Neural crest cell (in vitro differentiated cells): ENCODE measurements at regions not wholly inside any gene's neighbourhood (a gene's known extent, or its start where the extent isn't known, plus 50 kb on each side); places are given as distances from the start of the nearest gene placed in this dataset.

Experiments
- DNase-seq: peaks from one replicate; pipeline ENCODE4 v3.0.0; 2021; ENCODE audit warnings: low read depth, mixed read lengths, low spot score
- H3K27ac Mint-ChIP-seq: one replicate; pipeline ENCODE4 v1.8.0; 2021; ENCODE audit warnings: mild to moderate bottlenecking, mixed read lengths; ENCODE audit not compliant: unreplicated experiment
- H3K27me3 Mint-ChIP-seq: 2 replicates; pipeline ENCODE4 v1.8.0; 2021; ENCODE audit warnings: low read depth, mild to moderate bottlenecking, mixed read lengths
- H3K36me3 Mint-ChIP-seq: 2 replicates; pipeline ENCODE4 v1.8.0; 2021; ENCODE audit warnings: low read depth, mild to moderate bottlenecking, mixed read lengths
- H3K4me1 Mint-ChIP-seq: 2 replicates; pipeline ENCODE4 v1.8.0; 2021; ENCODE audit warnings: mixed read lengths
- H3K4me3 Mint-ChIP-seq: one replicate; pipeline ENCODE4 v1.8.0; 2021; ENCODE audit warnings: mild to moderate bottlenecking, mixed read lengths
- H3K9me3 Mint-ChIP-seq: 2 replicates; pipeline ENCODE4 v1.8.0; 2021; ENCODE audit warnings: mixed read lengths
- TF ChIP-seq, protein P1 (sequence below): fragments of 200-600 bp; sonication (generic); conservative IDR thresholded peaks from 2 replicates; pipeline ENCODE4 v1.5.0; 2021; ENCODE audit warnings: antibody characterized with exemption, mild to moderate bottlenecking

DNA sequence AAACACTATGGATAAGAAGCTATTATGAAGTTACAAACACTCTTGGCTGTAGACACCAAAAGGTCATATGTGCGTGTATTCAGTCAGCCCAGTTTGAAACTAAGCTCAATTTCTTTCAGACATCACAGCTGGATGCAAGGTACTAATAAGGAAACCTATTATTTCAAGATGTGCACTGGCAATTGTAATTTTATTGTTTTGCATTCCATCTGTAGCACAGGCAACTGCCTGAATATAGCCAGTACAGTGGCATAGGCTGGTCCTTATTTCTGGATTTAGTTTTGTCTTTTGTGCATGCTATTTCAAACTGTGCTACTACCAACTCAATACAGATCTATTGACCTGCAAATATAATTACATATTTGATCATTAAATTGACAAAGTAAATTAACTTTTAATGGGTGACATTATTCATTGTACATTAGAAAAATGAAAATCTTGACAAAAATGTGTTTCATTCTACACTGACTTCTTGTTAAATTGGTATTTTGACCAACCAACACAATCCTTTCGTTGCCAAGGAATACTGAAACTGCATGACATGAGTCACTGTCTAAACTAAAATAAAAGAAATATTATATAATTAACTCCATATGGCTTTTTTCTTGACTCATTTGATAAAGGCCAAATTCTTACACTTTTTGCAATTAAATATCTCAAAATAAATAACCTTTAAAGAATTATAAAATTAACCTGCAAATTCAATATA is 594.3 kb upstream of the ADGRL3 start:
- DNase-seq: no peak
- TF ChIP-seq, protein P1, sequence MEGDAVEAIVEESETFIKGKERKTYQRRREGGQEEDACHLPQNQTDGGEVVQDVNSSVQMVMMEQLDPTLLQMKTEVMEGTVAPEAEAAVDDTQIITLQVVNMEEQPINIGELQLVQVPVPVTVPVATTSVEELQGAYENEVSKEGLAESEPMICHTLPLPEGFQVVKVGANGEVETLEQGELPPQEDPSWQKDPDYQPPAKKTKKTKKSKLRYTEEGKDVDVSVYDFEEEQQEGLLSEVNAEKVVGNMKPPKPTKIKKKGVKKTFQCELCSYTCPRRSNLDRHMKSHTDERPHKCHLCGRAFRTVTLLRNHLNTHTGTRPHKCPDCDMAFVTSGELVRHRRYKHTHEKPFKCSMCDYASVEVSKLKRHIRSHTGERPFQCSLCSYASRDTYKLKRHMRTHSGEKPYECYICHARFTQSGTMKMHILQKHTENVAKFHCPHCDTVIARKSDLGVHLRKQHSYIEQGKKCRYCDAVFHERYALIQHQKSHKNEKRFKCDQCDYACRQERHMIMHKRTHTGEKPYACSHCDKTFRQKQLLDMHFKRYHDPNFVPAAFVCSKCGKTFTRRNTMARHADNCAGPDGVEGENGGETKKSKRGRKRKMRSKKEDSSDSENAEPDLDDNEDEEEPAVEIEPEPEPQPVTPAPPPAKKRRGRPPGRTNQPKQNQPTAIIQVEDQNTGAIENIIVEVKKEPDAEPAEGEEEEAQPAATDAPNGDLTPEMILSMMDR: no peak
- Mint-ChIP-seq H3K4me1 (peaks cover 13% of the 10 kb centered on the region), H3K4me3 (no peak overlapping the region), H3K36me3 (peaks cover 3% of the 10 kb centered on the region), H3K9me3 (peaks cover 3% of the 10 kb centered on the region), H3K27me3 (no peaks in the 10 kb centered on the region), H3K27ac (no peak overlapping the region)

DNA sequence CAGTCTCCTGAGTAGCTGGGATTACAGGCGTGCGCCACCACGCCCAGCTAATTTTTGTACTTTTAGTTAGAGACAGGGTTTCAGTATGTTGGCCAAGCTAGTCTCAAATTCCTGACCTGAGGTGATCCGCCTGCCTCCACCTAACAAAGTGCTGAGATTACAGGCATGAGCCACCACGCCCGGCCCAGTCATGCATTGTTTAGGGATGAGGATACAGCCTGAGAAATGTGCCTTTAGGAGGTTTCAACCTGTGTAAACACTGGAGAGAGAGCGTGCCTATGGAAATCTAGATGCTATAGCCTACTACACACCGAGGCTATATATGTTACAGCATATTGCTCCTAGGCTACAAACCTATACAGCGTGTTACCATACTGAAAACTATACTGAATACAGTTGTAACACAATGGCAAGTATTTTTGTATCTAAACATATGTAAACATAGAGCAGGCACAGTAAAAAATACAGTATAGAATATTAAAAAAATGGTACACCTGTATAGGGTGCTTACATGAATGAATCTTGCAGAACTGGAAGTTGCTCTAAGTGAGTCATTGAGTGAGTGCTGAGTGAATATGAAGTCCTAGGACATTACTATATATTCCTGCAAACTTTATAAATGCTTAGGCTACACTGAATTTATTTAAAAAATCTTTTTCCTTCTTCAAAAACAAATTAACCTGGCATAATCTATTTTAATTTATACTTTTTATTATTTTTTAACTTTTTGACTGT is 588.2 kb upstream of the ADGRL3 start:
- TF ChIP-seq, protein P1: no peak
- Mint-ChIP-seq H3K4me1 (peaks cover 6% of the 10 kb centered on the region), H3K4me3 (no peak overlapping the region), H3K27me3 (no peaks in the 10 kb centered on the region), H3K9me3 (peaks cover 3% of the 10 kb centered on the region), H3K36me3 (peaks cover 3% of the 10 kb centered on the region), H3K27ac (no peak overlapping the region)
- no peak for DNase-seq

DNA sequence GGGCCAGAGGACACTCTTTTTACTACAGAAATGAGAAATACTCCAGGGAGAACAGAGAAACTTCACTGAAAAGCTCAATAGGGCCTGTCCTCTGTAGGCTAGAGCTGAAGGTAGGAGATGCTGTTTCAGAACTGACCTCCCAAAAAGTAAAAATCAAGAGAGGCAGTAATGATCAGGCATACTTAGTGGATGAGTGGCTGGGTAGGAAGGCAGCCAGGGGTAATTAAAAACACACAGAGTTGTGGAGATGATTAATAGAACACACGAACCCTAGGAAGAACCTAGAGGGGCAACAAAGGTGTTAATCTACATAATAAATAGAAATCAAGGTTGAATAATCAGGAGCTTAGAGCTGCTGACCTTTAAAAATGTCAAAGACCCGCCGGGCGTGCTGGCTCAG is 582.4 kb upstream of the ADGRL3 start:
- DNase-seq: no peak
- Mint-ChIP-seq H3K36me3 (no peaks in the 10 kb centered on the region), H3K27ac (no peak overlapping the region), H3K4me1 (no peaks in the 10 kb centered on the region), H3K9me3 (peaks cover 2% of the 10 kb centered on the region), H3K4me3 (no peak overlapping the region), H3K27me3 (no peaks in the 10 kb centered on the region)
- TF ChIP-seq, protein P1: no peak

DNA sequence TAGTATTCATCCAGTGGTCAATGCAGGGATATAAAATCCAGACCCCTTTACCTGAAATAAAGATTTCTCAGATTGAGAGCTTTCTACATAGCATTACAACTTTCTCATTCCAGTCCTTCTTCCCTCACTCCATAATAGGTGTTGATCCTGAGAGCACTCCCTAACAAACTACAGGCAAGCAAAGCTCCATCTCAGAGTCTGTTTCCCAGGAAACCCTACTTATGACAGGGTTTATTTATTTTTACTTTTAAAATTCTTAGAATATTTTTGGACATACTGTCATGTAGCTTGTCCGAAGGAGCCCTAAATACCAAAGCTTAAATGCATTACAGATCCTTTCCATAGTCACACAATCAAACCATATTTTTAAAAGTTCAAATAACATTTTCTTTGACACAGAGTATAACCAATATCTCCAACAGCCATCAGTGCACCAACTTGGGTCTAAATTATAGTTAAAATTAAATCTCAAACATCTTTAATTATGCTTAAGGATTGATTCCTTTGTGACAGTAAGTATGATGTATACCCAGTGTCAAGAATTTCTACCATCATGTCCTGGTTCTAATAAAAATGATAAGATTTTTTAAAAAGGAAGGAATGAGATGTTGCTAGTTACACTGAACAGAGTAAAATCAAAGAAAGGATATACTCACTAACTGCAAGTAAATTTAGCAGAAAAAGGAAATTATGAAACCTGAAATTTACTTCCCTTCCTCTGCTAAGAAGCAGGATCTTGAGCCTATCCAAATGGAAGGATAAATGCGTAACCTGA is 580.4 kb upstream of the ADGRL3 start:
- no peaks in the 10 kb centered on the region for H3K27me3 Mint-ChIP-seq
- H3K27ac Mint-ChIP-seq: no peak overlapping the region
- TF ChIP-seq, protein P1: no peak
- no peaks in the 10 kb centered on the region for H3K4me1 Mint-ChIP-seq
- H3K9me3 Mint-ChIP-seq: peaks cover 2% of the 10 kb centered on the region
- no peaks in the 10 kb centered on the region for H3K36me3 Mint-ChIP-seq
- H3K4me3 Mint-ChIP-seq: no peak overlapping the region
- no peak for DNase-seq

DNA sequence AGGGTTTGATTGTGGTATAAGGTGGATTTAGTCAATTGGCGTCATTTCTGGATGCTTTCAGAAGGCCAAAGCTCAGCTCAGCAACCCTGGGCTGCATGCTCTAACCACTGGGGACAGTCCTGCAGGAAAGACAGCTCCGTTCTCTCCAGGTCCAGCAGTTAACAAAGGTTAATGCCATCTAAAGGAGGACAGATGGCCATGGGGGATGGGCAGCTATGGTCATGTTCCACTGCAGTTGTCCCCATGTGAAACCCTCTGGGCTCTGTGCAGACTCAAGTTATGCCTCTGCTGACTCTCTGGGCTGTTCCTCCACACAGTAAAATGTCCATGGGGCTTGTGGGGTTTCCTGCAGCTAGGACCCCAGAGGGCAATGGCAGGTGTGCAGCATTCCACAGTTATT is 562.1 kb upstream of the ADGRL3 start:
- TF ChIP-seq, protein P1: no peak
- no peaks in the 10 kb centered on the region for H3K27me3 Mint-ChIP-seq
- peaks cover 3% of the 10 kb centered on the region for H3K9me3 Mint-ChIP-seq
- H3K4me1 Mint-ChIP-seq: no peaks in the 10 kb centered on the region
- H3K4me3 Mint-ChIP-seq: no peak overlapping the region
- no peak overlapping the region for H3K27ac Mint-ChIP-seq
- no peaks in the 10 kb centered on the region for H3K36me3 Mint-ChIP-seq
- no peak for DNase-seq
